GM18498 (cell line): ENCODE measurements at regions not wholly inside any gene's neighbourhood (a gene's known extent, or its start where the extent isn't known, plus 50 kb on each side); places are given as distances from the start of the nearest gene placed in this dataset.
"Not testable (repeated sequence)": the region's sequence is repeated elsewhere in the genome, so short reads cannot be mapped to it uniquely, and the experiment has no call there.

Experiments used
- ATAC-seq: cut with Tn5 transposase; IDR thresholded peaks from one replicate; pipeline ENCODE4 v1.9.1; 2021; ENCODE audit warnings: mild to moderate bottlenecking, moderate library complexity; ENCODE audit not compliant: unreplicated experiment

DNA sequence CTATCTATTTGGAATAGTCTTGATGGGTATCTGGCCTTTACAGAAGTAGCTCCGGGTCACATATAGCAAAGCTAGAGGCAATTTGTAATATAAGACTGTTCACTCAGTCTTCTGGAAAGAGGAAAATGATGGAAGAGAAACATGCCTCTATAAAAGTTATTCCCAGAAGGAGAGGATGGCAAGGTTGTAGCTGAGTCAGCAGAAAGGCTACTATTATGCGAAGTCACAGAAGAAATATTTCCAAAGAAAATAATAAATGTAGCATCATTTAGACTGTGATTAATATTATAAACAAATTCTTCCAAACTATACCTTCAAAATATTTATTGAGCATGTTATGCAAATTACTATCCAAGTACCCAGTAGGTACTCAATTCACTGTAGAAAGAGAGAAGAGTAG lies 1027.7 kb upstream of the TMEFF2 start:
- no peak for ATAC-seq

DNA sequence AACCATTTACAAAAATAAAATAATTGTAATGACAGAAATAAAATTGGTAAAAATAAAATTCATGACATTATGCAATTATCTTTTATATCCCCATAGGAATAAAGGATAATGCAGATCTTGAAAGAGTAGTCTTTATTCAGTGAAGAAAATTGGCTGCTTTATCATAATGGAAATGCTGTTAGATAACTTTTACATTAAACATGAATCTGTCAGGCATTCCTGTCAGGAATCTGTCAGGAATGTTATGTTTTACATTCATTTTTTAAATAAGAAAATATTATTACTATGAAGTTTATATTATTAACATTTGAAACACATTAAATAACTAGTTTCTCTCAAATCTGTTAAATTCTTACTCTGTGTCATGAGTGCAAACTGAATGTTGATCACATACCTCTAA lies 1024.7 kb upstream of the TMEFF2 start:
- ATAC-seq, result no peak

DNA sequence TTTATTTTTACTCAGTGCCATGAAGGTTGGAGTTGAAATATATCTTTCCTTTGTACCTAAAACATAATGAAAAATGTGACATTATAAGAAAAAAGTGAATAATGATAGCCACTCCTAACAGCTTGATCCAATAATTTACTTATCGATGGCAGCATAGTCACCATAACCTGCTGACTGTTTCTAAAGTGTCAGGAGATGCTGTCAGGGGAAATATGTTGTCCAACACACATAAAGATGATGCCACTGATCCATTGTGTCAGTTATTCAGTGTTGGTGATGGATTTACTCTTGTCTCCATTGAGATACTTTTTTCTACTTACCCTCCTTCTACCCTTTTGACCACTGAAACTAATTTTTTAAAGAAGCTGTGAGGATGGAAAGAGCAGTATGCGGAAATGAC lies 1006.9 kb upstream of the TMEFF2 start:
- no peak for ATAC-seq

DNA sequence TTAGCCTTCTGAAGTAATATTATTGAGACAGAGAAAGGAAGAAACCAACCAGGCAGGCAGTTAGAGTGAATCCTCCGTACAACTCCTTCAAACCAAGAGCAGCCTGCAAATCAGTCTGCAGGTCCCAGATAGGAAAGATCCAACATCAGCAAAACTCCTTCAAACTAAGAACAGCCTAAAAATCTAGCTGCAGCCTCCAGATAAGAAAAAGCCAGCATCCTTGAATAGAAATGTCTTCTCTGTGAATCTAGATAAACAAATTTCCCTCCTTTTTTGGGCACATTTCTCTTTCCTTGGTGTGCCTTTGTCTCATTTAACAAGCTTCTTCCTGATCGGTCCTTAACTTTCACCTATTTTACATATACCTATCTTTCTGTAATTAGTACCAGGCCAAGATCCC lies 1004.6 kb upstream of the TMEFF2 start:
- ATAC-seq, result no peak

DNA sequence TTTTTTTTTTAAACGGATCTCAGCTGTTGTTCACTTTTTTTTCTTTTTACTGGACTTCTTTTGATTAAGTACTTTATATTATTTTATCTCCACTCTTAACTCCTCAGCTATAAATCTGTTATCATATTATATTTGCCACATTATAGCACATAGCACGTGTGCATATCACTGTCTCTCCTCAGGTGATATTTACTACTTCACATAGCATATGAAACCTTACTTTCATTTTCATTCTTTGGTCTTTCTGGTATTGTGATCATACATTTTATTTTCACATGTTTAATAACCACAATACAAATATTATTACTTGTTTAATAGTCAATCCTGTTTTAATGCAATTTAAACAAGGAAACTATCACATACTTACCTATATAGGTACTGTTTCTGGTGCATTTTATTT lies 993.1 kb upstream of the TMEFF2 start:
- ATAC-seq, result peak; percentile 80

DNA sequence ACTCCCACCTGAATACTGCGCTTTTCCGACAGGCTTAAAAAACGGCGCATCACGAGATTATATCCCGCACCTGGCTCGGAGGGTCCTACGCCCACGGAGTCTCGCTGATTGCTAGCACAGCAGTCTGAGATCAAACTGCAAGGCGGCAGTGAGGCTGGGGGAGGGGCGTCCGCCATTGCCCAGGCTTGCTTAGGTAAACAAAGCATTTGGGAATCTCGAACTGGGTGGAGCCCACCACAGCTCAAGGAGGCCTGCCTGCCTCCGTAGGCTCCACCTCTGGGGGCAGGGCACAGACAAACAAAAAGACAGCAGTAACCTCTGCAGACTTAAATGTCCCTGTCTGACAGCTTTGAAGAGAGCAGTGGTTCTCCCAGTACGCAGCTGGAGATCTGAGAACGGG lies 976.2 kb upstream of the TMEFF2 start:
- not testable (repeated sequence) for ATAC-seq

DNA sequence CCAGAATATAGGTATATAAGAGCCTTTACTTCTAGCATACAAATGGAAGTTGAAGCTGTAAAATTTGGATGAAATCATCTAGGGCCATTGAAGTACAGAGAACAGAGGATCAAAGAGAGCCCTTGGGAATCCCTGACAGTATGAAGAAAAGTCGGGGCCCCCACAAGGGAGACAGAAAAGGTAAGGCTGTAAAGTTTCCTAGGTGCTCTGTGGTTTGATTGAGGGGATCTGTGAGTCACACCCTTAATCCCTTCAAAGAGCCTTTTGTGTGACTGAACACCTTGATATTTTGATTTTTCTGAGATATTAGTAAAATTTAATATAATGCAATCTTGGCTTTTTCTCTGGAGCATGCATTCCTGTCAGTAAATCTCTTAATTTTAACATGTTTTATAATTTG lies 961.7 kb upstream of the TMEFF2 start:
- ATAC-seq, result no peak

DNA sequence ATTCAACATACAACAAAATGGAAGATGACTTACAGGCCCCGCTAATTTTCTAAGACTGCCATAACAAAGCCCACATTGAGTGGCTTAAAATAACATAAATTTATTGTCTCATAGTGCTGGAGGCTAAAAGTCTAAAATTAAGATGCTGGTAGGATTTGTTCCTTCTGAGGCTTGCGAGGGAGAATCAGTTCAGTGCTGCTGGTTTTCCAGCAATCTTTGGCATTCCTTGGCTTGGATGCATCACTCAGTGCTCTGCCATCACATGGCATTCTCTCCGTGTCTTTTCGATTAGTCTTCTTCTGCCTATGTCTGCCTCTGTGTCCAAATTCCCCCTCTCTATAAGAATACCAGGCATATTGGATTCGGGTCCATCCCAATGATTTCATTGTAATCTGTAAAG lies 959.3 kb upstream of the TMEFF2 start:
- ATAC-seq, result no peak

DNA sequence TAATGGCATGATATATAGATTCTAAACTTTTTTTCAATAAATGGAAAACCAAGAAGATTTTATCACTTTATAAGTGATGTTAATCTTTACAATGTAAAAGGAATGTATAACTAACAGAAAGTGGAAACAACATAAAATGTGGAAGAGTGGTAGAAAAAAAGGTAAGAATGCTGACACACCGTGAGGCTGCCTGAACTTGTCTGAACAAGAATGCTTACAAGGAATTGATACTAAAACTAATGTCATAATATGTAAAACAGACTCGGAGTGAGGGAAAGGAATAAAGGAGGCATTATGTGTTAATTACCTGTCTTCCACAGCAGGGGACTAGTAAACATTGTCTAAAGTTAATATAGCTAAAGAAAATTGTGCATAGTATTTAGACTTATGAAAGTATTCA lies 958.8 kb upstream of the TMEFF2 start:
- ATAC-seq, result no peak

DNA sequence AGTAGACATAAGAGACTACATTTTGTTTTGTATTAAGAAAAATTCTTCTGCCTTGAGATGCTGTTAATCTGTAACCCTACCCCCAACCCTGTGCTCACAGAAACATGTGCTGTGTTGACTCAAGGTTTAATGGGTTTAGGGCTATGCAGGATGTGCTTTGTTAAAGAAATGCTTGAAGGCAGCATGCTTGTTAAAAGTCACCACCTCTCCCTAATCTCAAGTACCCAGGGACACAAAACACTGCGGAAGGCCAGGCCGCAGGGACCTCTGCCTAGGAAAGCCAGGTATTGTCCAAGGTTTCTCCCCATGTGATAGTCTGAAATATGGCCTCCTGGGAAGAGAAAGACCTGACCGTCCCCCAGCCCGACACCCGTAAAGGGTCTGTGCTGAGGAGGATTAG lies 947.7 kb upstream of the TMEFF2 start:
- not testable (repeated sequence) for ATAC-seq

DNA sequence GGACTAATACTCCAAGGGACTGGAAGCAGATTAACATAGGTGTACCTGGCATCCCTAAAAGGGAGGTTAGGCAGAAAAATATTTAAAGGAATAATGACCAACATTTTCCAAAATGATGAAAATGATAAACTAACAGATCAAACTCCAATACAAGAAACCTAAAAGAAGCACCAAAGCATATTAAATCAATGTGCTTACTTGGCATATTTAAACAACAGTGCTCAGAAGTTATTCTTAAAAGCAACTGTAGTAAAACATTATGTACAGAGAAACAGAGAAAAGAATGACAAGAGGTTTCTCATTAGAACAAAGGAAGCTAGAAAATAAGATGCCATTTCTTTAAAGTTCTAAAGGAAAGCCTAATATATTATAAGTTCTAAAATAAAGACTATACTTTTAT lies 947.3 kb upstream of the TMEFF2 start:
- ATAC-seq, result no peak

DNA sequence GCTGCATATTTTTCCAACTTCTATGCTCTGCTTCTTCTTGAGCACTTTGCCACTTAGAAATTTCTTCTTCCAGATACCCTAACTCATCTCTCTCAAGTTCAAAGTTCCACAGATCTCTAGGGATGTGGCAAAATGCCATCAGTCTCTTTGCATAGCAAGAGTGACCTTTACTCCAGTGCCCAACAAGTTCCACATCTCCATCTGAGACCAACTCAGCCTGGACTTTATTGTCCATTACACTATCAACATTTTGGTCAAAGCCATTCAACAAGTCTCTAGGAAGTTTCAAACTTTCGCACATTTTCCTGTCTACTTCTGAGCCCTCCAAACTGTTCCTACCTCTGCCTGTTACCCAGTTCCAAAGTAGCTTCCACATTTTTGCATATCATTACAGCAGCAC lies 946.2 kb upstream of the TMEFF2 start:
- not testable (repeated sequence) for ATAC-seq

DNA sequence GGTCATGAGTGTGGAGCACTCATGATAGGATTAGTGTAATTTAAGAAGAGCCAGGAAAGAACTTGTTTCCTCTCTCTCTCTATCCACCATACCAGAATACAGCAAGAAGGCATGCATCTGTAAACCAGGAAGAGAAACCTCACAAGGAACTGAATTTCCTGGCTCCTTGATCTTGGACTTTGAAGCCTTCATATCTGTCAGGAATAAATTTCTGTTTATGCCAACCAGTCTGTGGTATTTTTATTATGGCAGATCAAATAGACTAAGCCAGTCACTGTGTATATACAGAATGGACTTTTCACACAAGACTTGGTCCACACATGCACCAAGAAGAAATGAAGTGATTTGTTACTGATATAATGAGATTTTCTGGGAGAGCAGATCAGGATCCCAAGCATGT lies 930.1 kb upstream of the TMEFF2 start:
- no peak for ATAC-seq

DNA sequence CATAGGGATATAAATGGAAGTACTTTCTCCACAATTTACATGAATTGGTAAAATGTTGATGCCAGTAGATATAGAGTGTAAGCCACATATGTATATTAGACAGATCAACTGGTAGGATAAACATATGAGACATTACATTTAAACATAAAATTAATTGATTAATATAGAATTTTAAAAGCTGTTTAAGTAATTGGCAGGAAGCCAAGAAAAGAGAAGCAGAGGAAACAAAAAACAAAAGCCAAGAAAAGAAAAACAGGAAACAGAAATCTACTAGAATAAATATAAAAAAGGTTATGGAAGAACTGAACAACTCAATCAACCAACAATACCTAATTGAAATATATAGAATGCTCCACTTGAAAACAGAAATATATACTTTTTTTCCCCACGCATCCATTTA lies 920.1 kb upstream of the TMEFF2 start:
- no peak for ATAC-seq

DNA sequence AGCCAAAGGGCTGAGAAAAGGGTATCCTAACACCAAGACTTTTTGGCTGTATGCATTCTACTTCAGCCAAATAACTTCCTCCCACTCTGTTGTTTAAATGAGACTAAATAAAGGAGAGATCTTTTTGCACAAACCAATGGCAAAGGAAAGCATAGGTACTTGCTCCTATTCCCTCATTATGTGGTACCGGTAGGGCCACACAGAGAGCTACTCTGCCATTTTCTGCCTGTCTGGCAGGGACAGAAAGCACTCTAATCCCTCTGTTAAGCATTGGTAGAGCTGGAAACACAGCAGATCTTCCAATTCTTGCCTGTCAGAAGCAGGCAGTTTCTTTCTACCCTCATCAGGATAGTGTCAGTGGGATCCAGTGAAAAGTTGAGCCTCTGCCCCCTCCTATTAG lies 918.3 kb upstream of the TMEFF2 start:
- ATAC-seq, result no peak

DNA sequence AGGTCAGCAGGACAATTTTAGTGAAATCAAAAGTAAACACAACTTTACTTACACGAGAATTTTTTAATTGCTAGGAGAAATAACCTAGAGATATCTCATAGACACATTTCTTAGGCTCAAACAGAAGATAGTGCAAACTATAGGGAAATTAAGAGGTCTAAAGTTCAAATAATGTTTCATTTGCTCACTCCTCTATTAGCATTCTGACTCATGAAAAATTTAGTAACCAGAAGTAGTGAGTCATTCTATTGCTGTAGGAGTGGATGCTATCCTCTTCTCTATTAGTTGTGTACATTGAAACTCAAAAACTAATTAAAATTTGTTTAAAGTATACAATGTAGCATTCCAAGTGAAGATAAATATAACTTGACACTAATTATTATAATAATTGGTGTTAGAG lies 908.3 kb upstream of the TMEFF2 start:
- ATAC-seq, result no peak

DNA sequence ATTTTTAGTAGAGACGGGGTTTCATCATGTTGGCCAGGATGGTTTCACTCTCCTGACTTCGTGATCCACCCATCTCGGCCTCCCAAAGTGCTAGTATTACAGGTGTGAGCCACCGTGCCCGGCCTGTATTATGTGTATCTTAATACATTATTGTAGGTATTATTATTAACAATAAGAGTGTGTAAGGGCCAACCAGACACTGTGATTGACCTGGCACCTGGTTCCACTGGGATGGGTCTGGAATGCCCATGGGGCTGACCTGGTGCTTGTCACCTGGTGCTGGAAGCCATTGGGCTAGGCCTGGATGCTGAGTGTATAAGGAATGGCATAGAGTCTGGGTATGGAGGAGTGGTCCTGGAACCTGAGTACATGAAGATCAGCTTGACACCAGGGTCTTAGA lies 906.9 kb upstream of the TMEFF2 start:
- no peak for ATAC-seq

DNA sequence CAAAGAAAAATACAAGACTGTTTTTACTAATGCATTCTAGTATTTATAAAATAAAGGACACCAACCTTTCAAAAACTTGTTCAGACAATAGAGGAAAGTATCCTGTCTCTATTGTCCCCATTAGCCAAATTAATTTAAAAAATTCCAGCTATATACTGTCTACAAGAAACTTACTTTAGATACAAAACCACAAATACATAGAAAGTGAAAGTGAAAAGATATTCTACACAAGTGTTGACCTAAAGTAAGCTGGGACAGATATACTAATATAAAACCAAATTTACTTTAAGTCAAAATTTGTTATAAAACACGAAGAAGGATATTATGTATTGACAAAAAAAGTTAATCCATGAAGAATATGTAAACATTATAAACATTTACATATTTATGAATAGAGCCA lies 893.3 kb upstream of the TMEFF2 start:
- no peak for ATAC-seq

DNA sequence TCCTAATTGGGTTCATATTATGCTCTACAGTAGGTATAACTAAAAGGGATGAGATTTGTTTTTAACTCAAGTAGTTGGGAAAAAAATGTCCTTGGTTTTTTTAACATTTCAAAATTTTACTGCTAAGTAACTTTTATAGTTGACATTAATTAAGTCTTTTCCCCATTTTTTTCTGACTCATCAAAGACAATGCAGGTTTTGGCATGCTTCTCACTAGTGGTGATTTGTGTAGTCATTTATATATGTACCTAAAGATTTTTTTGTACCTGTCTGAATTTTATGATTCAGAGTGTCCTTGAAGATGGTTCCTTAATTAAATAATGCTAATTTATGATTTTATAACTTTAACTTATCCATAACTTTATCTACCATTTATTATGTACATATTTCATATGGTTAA lies 882.3 kb upstream of the TMEFF2 start:
- ATAC-seq, result no peak

DNA sequence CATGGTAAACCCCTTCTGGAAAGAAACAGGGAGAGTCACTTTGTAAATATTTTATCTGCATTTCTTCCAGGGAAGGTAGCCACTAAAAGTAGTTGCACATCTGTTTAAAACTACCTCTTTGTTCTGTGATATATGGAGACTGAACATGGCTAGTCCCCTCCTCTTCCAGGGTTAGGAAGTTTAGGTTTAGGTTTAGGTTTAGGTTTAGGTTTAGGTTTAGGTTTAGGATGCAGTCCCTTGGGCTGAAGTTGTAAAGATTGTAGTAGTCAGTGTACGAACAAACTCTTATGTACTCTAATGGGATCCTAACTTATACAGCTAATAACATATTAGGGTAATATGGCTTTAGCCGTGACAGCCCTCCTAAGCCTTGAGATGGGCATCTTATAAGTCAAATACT lies 880.2 kb upstream of the TMEFF2 start:
- no peak for ATAC-seq

DNA sequence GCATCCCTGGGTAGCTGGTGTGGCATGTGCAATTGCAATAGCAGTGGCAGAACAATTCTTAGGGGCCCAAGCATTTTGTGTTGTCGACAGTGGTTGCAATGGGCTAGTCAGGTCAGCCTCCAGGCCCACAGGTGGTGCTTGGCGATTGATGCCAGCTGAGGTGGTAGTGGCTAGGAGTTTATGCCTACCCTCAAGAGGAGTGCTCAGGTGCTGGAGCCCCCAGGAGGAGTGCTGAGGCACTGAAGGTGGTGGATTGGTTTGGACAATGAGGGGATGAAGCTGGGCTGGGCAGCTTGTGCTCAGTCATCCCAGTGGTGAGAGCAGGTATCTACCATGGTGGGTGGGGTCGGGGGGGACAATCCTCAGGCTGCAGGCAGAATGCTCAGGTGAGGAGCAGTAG lies 877.9 kb upstream of the TMEFF2 start:
- ATAC-seq, result no peak

DNA sequence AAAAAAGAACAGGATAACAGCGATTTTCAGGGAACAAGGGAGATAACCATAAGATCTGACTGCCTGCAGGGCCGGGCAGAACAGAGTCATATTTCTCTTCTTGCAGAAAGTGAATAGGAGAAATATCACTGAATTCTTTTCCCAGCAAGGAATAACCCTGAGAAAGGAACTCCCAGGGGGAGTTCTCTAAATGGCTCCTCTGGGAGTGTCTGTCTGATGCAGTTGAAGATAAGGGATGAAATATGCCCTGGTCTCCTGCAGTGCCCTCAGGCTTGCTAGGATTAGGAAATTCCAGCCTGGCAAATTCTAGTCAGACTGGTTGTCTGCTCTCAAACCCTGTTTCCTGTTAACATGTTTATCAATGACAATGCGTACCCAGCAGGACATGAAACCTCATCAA lies 830.8 kb upstream of the TMEFF2 start:
- not testable (repeated sequence) for ATAC-seq

DNA sequence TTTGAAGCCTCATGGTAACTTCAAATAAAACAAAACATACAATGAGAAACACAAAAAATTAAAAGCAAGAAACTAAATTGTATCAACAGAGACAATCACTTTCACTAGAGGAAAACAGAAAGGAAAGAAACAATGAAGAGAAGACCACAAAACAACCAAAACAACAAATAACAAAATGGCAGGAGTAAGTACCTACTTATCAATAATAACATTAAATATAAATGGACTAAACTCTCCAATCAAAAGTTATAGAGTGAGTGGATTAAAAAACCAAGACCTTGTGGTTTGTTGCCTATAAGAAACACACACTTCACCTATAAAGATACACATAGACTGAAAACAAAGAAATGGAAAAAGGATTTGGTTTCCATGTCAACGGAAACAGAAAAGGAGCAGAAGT lies 830.1 kb upstream of the TMEFF2 start:
- no peak for ATAC-seq

DNA sequence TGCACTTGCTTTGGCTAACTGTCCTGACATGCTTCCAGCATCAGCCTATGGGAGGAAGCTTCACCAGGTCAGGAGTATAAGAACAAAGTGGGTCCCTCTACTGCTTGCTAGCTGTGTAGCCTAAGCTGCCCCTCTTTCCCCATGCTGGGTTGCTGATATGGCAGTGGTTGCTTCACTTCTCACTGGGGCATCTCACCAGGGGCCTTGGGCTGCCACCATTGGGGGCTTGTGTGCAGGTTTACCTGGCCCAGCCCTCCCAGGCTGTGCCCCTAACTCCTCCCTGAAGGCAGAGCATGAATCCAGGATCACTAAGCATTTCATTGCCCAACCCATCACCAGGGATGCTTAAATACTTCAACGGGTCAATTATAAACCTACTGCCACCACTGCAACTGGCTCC lies 817.1 kb upstream of the TMEFF2 start:
- no peak for ATAC-seq
